ENCODE measurements at regions not wholly inside any gene's neighbourhood (a gene's known extent, or its start where the extent isn't known, plus 50 kb on each side); places are given as distances from the start of the nearest gene placed in this dataset.

DNA sequence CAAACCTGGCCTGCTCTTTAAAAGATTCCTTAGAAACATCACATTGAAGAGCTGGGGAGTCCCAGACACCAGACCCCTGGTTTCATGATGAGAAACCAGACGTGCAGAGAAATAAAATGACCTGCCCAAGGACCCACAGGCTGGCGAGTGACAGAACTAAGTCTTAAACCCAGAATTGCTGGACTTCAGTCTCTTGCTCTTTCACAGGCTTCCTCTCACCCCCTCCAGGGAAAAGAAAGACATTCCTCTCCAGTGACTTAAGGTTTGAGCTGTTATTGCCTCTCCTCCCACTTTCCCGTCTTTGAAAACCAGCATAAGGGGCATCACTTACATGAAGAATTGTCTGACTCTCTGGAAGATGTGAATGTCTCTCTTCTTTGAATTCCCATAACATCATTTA, 535.2 kb downstream of the IRX1 start:
- Histone ChIP-seq H3K27ac (no peak overlapping the region), H3K36me3 (replicated peaks) (no peaks in the 10 kb centered on the region), H3K4me3 (ENCODE audit: low read depth, low read length) (no peak overlapping the region), H3K27me3 (replicated peaks) (no peaks in the 10 kb centered on the region)
- in situ Hi-C loops (cut with HindIII; ENCODE audit: low pct_ligation_motif_present, low sequenced_read_pairs) = no loop called here
- no peak for DNase-seq
- TF ChIP-seq, protein P1, sequence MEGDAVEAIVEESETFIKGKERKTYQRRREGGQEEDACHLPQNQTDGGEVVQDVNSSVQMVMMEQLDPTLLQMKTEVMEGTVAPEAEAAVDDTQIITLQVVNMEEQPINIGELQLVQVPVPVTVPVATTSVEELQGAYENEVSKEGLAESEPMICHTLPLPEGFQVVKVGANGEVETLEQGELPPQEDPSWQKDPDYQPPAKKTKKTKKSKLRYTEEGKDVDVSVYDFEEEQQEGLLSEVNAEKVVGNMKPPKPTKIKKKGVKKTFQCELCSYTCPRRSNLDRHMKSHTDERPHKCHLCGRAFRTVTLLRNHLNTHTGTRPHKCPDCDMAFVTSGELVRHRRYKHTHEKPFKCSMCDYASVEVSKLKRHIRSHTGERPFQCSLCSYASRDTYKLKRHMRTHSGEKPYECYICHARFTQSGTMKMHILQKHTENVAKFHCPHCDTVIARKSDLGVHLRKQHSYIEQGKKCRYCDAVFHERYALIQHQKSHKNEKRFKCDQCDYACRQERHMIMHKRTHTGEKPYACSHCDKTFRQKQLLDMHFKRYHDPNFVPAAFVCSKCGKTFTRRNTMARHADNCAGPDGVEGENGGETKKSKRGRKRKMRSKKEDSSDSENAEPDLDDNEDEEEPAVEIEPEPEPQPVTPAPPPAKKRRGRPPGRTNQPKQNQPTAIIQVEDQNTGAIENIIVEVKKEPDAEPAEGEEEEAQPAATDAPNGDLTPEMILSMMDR (IDR thresholded peaks at IDR 0.05; ENCODE audit: low read depth, low read length, missing control alignments) = no peak

DNA sequence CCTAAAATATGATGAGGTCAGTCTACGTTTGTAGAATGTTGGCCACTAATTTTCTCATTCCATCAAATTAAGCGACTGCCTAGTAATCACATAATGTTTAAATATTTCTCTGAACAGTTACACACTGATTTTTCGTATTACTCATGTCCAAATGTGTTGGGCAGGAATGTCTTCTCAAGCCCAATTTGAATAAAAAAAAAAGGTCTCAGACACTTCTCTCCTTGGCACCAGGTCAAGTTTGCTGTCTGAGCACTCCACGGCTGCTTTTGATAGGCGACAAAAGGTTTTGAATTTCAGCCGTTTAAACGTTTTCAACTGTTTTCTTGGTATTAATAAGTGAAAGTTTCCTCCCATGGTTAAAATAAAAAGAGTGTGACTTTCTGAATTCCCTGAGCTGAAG, 542.1 kb downstream of the IRX1 start:
- Histone ChIP-seq H3K36me3 (replicated peaks) (no peaks in the 10 kb centered on the region), H3K27ac (no peak overlapping the region), H3K4me3 (ENCODE audit: low read depth, low read length) (no peak overlapping the region), H3K27me3 (replicated peaks) (no peaks in the 10 kb centered on the region)
- TF ChIP-seq, protein P1 (IDR thresholded peaks at IDR 0.05; ENCODE audit: low read depth, low read length, missing control alignments) = no peak
- in situ Hi-C loops (cut with HindIII; ENCODE audit: low pct_ligation_motif_present, low sequenced_read_pairs) = no loop called here
- no peak for DNase-seq

DNA sequence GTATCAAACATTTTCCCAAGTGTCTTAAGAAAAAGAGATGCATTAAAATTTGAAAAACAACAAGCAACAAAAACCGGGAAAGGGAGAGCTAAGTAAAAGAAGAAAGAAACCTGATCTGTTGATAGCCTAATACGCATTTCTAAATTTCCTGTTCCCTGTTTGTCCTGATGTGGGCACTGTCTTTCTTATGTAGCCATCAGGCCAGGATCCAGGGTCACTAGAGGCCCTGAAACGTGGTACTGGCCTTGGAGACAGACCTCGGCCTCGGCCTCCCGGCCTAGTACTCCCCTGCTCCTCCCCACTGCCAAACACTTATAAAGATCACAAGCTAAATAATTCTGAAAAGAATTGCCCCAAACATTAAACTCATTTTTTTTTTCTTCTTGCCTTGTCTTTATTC, 547.2 kb downstream of the IRX1 start:
- TF ChIP-seq, protein P1 (IDR thresholded peaks at IDR 0.05; ENCODE audit: low read depth, low read length, missing control alignments) = no peak
- in situ Hi-C loops (cut with HindIII; ENCODE audit: low pct_ligation_motif_present, low sequenced_read_pairs) = no loop called here
- H3K27me3 ChIP-seq (replicated peaks) = no peaks in the 10 kb centered on the region

DNA sequence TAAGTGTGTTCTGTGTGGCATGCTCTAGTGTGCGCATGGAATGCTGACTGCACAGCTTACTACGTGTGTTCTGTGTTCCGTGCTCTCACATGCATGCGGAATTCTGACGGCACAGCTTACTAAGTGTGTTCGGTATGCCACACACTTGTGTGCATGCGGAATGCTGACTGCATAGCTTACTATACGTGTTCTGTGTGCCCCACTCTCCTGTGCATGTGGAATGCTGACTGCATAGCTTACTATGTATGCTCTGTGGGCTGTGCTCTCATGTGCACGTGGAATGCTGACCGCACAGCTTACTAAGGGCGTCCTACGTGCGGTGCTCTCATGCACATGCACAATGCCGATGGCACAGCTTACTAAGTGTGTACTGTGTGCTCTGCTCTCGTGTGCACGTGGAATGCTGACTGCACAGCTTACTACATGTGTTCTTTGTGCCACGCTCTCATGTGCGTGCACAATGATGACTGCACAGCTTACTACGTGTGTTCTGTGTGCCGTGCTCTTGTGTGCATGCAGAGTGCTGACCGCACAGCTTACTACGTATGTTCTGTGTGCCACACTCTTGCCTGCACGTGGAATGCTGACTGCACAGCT, 548.9 kb downstream of the IRX1 start:
- no peak for DNase-seq
- in situ Hi-C loops (cut with HindIII; ENCODE audit: low pct_ligation_motif_present, low sequenced_read_pairs) = no loop called here
- TF ChIP-seq, protein P1 (IDR thresholded peaks at IDR 0.05; ENCODE audit: low read depth, low read length, missing control alignments) = no peak

More for the DNA sequence above, 547.2 kb downstream of the IRX1 start:
- no peak for DNase-seq
- Histone ChIP-seq H3K36me3 (replicated peaks) (no peaks in the 10 kb centered on the region), H3K27ac (no peak overlapping the region), H3K4me3 (ENCODE audit: low read depth, low read length) (no peak overlapping the region)

DNA sequence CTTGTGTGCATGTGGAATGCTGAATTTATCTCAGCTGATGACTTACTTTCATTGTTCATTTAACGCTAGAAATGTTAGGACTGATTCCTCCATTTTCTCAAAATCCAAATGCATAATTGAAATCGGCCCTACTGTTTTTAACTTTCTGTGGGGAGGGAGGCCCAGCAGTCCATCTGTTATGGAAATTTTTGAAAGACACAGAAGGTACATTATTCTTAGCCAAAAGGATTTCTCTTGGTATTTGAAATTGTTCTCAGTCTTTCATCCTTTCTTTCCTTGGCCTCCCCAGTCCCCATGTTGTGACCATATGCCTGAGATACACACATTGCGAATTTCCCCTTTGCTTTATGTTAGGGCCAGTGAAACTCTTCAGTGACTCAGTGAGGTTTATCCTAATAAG, 549.9 kb downstream of the IRX1 start:
- in situ Hi-C loops (cut with HindIII; ENCODE audit: low pct_ligation_motif_present, low sequenced_read_pairs) = no loop called here
- H3K27me3 ChIP-seq (replicated peaks) = no peaks in the 10 kb centered on the region

More for the DNA sequence above, 548.9 kb downstream of the IRX1 start:
- Histone ChIP-seq H3K4me3 (ENCODE audit: low read depth, low read length) (no peak overlapping the region), H3K27me3 (replicated peaks) (no peaks in the 10 kb centered on the region), H3K27ac (no peak overlapping the region), H3K36me3 (replicated peaks) (no peaks in the 10 kb centered on the region)

More for the DNA sequence above, 549.9 kb downstream of the IRX1 start:
- DNase-seq = no peak
- TF ChIP-seq, protein P1 (IDR thresholded peaks at IDR 0.05; ENCODE audit: low read depth, low read length, missing control alignments) = no peak
- no peaks in the 10 kb centered on the region for H3K36me3 ChIP-seq (replicated peaks)
- H3K27ac ChIP-seq = no peak overlapping the region
- H3K4me3 ChIP-seq (ENCODE audit: low read depth, low read length) = no peak overlapping the region
